HG03442 (cell line): ENCODE measurements at regions not wholly inside any gene's neighbourhood (a gene's known extent, or its start where the extent isn't known, plus 50 kb on each side); places are given as distances from the start of the nearest gene placed in this dataset.
"Not testable (repeated sequence)": the region's sequence is repeated elsewhere in the genome, so short reads cannot be mapped to it uniquely, and the experiment has no call there.

Experiments
- ATAC-seq: cut with Tn5 transposase; IDR thresholded peaks from one replicate; pipeline ENCODE4 v1.9.1; 2021; ENCODE audit warnings: mild to moderate bottlenecking, moderate library complexity; ENCODE audit not compliant: unreplicated experiment

DNA sequence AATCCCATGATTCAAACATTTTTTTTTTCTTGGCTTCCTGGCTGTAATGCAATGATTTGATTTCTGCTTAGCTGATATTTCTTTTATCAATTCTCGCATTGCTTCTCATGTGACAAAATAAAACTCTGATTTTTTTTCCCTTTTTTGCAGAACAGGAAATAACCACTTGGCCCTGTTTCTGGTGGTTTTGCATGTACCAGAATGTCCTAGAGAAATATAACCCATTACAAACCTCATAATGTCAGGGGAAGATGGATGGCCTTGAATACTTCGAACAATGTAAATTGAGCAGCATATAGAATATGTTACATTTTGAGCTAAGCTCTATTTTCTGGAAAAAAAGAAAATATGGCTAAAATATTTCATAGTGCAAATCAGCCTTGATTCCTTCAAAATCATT is 275.6 kb downstream of the RAP2B start:
- ATAC-seq = no peak

GRCh38 chr3:153438271-153438670 is 276.2 kb downstream of the RAP2B start:
- ATAC-seq = no peak

DNA sequence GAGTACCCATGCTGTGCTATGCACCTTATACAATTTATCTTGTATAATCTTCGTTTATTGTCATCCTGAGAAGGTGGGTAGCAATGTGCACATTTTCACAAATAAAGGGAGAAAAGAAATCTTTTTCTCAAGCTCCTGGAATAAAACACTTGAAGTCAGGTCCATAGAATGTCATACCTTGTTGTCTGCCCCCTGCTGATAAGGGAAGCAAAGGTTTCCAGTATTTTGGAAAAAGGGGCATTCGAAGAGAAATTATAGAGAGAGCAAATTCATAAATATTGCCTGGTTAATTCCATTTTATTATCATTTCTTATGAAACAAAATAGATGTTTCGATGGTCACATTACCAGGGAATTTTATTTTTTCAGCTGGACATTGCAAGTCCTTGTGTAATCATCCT is 277.8 kb downstream of the RAP2B start:
- ATAC-seq = no peak

DNA sequence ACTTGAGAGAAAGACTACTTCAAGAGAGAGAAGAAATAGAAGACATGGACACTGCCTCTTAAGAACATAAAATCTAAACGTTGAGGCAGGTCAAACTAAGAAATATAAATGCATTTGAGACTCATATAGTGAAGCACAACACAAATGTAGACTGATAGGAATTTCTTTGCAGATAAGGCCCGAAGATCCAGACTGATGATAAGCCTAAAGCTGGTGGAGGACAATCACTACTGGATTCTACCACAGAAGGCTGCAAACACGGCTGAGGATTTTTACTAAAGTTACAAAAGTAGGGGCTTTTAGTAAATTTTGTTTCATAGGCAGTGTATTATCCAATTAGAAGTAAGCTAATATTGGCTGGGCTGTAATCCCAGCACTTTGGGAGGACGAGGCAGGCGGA is 278.3 kb downstream of the RAP2B start:
- ATAC-seq = no peak

DNA sequence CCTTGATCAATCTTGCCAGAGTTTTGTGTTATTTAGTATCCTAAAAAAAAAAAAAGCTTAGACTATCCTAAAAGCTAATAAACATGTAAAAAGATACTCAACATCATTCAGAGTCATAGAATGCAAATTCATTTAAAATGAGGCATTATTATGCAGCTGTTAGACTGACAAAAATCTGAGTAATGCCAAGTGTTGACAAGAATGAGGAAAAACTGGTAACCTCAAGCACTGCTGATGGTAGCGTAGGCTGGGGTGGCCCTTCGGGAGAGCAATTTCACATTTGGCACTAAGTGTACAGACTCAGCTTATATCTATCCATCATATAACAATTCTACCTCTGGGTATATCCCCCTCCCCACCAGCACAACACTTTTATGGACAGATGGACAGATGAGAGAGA is 280.4 kb downstream of the RAP2B start:
- ATAC-seq = no peak

DNA sequence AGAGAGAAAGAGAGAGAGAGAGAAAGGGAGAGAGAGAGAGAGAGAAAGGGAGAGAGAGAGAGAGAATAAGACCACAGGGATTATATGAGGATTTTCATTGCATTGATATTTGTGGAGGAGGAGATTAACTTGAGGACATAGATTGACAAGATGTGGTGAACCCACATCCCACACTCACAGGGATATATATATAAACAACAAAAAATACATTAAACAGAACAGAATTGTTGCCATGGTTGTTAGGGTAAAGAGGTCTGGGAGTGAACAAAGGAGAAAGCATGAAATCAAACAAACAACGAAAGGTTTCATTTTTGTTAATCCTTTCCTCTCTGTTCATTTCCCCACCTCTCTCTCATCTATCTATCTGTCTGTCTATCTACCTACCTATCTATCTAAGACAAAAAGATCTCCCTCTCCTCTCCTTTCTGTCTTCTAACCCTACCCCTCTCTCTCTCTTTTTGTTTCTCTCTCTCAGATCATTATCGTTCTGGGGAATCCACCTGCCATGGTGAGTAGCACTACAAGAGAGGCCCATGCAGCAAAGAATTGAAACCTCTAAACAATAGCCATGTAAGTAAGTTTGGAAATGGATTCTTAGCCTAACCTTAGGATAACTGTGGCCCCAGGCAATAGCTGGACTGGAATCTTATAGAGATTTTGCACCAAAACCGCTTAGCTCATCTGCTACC is 280.9 kb downstream of the RAP2B start:
- ATAC-seq = no peak

DNA sequence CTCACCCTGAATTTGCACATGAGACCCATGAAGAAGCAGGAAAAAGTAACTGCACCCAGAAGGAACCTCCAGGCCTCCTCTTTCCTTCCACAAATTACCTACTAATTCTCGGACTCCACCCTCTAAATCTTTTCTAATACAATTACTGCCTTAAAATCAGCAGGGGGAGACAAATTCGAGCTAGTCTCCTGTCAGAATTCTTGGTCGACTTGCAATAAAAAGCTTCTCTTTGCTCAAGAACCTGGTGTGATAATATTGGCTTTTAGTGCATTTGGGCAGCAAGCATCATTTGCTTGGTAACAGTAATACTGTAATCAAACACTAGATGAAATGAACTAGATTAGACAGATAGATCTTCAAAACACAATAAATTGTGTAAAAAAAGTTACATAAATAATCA is 281.9 kb downstream of the RAP2B start:
- no peak for ATAC-seq

DNA sequence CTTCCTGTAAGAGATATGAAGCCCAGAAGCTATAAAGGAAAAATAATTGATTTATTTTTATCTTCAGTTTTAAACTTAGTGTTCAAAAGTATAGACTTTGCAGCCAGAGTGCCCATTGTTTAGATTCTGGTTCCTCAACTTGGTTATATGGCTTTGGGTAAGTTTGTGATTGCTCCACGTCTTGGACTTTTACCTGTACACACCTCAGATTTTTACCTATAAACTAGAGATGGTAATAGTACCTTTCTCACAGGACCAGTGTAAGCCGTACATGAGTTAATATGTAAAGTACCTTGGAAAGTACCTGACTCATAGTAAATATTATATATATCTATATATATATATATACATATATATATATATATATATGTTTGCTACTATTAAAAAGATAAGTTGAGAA is 283.8 kb downstream of the RAP2B start:
- no peak for ATAC-seq

GRCh38 chr3:153448151-153448829 is 286.3 kb downstream of the RAP2B start:
- ATAC-seq = no peak

- ATAC-seq = no peak
Measured at GRCh38 chr3:153456833-153457545, 295.0 kb downstream of the RAP2B start.

DNA sequence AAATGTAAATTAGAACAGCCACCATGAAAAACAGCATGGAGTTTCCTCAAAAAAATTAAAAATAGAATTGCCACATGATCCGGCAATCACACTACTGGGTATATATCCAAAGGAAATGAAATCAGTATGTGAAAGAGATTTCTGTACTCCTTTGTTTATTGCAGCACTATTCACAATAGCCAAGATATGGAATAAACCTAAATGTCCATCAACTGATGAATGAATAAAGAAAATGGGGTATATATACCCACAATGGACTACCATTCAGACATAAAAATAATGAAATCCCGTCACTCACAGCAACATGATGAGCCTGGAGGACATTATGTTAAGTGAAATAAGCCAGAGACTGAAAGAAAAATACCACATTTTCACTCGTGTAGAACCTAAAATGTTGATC is 296.9 kb downstream of the RAP2B start:
- ATAC-seq = no peak

GRCh38 chr3:153462545-153462944 is 300.5 kb downstream of the RAP2B start:
- no peak for ATAC-seq

- peak; percentile 99 for ATAC-seq
Measured at GRCh38 chr3:153463895-153464294, 301.9 kb downstream of the RAP2B start.

DNA sequence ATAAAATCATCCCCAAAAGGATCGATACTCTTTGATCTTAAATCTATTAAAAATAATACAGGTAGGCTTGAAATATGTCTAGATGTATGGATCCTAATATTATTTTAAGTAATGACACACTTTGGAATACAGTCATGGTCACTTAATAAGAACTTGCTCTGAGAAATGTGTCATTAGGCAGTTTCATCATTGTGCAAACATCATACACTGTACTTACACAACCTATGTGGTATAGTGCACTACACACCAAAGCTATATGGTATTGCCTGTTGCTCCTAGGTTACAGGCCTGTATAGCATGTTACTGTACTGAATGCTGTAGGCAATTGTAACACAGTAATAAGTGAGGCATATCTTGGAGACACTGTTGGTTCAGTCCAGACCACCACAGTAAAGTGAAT is 307.1 kb downstream of the RAP2B start:
- no peak for ATAC-seq

- peak; percentile 50 for ATAC-seq
Measured at GRCh38 chr3:153484842-153485241, 322.8 kb downstream of the RAP2B start.

DNA sequence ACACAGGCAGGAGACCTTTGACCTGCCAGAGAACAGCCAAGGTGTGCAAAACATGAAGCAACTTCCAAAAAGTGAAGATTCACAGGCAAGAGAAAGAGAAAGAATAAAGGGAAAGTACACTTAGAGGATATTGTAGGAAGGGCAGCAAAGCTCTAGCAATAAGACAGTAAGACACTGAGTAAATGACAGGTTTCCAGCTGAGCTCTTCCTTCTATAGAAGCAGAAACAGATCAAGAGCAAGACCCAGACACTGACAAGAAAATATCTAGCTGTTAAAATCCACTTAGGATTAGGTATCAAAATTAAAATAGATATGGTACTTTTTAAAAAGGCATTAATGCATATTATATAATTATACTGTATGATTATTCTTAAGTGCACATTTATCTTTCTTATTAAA is 333.4 kb downstream of the RAP2B start:
- ATAC-seq = no peak

DNA sequence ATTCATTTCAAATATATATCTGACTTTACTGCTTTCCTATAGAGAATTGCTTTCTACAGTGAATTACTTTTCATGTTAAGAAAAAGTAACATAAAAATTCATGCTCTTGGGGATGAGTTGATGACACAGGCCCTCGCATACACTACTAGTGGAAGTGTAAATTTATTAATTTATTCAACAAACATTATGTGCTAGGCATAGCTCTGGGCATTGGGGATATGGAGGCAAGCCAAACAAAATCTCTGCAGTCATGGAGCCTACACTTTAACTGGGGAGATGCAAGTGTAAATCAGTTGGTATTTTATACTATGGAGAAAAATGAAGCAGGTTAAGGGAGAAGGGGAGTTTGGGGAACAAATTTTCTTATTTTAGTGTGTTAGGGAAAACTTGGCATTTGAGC is 340.7 kb downstream of the RAP2B start:
- ATAC-seq = no peak

DNA sequence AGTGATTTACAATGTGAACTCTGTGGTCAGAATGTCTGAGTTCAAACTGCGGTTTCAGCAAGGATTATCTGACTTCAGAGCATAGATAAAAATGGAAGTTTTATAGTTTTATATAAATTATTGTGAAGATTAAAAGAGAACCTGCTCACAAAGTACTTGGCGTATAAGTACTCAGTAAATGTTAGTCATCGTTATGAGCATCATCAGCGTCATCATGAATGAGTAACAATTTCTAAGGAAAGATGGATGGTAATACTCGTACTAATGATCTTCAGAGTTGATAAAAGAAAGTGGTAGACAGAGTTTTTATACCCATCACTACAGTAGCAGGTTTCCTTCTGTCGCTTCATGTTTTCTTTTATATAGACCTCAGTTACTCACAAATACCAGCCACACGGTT is 341.8 kb downstream of the RAP2B start:
- no peak for ATAC-seq

DNA sequence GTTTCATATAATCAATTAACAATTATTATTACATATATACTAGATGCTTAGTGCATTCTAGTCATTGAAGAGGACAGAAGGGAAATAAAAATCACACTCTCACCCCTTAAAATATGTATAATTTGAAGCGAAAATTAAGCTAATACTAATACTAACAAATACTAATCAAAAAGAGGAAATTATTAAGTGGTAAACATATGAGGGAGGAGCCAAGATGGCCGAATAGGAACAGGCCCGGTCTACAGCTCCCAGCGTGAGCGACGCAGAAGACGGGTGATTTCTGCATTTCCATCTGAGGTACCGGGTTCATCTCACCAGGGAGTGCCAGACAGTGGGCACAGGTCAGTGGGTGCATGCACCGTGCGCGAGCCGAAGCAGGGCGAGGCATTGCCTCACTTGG is 344.2 kb downstream of the RAP2B start:
- not testable (repeated sequence) for ATAC-seq

GRCh38 chr3:153506686-153507085 is 344.7 kb downstream of the RAP2B start:
- not testable (repeated sequence) for ATAC-seq

- no peak for ATAC-seq
Measured at GRCh38 chr3:153513236-153513635, 351.2 kb downstream of the RAP2B start.

DNA sequence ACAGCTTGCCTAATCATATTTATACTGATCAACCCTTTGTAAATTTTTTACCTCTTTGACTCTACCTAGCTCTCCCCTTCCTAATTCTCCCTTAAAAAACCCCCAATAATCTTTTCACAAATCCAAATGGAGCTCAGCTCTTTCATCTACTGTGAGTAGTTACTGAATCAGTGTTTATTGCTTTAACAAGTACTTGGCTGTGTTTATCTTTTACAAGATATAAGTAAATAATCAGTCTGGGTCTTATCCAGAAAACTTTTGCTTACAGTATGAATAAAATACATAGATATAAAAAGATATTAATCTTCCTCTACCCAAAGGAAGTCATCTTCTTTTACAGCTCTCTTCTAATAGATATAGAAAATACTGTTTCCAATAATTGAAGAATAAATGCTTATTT is 366.4 kb downstream of the RAP2B start:
- ATAC-seq = no peak
